Tibial artery (tissue), 4 donors: ENCODE measurements at regions not wholly inside any gene's neighbourhood (a gene's known extent, or its start where the extent isn't known, plus 50 kb on each side); places are given as distances from the start of the nearest gene placed in this dataset.

ENCODE experiments used
- DNase-seq, 2 donors: peaks; one replicate each; pipeline ENCODE4 v3.0.0-alpha.2; 2019
- H3K27ac ChIP-seq, 2 donors: fragments of 200-600 bp; sonication (generic) in 1 of 2; 1 replicate in 1 of 2; 2 replicates in 1 of 2; pipeline ENCODE4 v1.5.1; 2018 to 2019; ENCODE audit warnings: mild to moderate bottlenecking in 1 of 2
- H3K27me3 ChIP-seq, 2 donors: fragments of 200-600 bp; sonication (generic) in 1 of 2; one replicate each; pipeline versions ENCODE4 v1.5.1 to v1.6.0; 2016 to 2019
- H3K36me3 ChIP-seq, 3 donors: fragments of 200-600 bp; sonication (generic) in 2 of 3; one replicate each; pipeline ENCODE4 v1.5.1; 2016 to 2019; ENCODE audit warnings: mild to moderate bottlenecking in 2 of 3
- H3K4me1 ChIP-seq, 4 donors: fragments of 200-600 bp; sonication (generic) in 2 of 4; 1 replicate in 3 of 4; 2 replicates in 1 of 4; pipeline ENCODE4 v1.5.1; 2016 to 2019
- H3K4me3 ChIP-seq, 2 donors: fragments of 200-600 bp; sonication (generic) in 1 of 2; 1 replicate in 1 of 2; 2 replicates in 1 of 2; pipeline ENCODE4 v1.5.1; 2018 to 2019; ENCODE audit warnings: mild to moderate bottlenecking in 2 of 2
- H3K9me3 ChIP-seq, 3 donors: fragments of 200-600 bp; sonication (generic) in 1 of 3; one replicate each; pipeline ENCODE4 v1.5.1; 2016 to 2019
- intact Hi-C: fragments of 100-400 bp; cut with DNase I; formaldehyde crosslinking; loops from one replicate; pipeline ENCODE4 v1.15.0; 2023; ENCODE audit warnings: low total_unique reads
- TF ChIP-seq, protein P1 (sequence below), 2 experiments: fragments of 200-600 bp in 1 of 2; fragments of 450-650 bp in 1 of 2; IDR thresholded peaks; one replicate each; pipeline ENCODE4 v1.5.1; 2017 to 2019; ENCODE audit warnings: antibody characterized with exemption in 2 of 2, mild to moderate bottlenecking in 1 of 2, moderate library complexity in 1 of 2

DNA sequence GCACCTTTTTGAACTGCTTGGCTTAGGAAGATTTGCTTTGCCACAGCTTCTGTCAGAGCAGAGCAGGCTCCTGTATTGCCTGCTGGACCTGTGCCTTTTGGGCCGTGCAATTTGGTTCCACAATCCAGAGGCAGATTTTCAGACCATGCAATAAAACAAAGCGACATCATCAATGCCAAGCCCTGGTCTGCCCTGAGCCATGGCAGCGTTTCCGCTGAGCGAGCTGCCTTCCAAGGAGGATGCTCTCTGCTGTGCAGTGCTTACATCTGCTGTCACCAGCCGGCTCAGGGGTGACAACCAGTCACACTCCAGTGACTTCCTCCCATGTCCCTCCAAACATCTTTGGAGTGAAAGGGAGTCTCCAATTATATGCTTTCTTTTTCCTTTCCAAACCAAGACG lies 282.2 kb downstream of the CDH26 start:
- H3K36me3 ChIP-seq: no peaks in the 10 kb centered on the region
- H3K9me3 ChIP-seq: no peaks in the 10 kb centered on the region
- peaks cover 0 to 3% of the 10 kb centered on the region in 2 donors for H3K27me3 ChIP-seq
- no peak for DNase-seq
- no peak overlapping the region for H3K27ac ChIP-seq
- H3K4me3 ChIP-seq: no peak overlapping the region
- intact Hi-C loops: no loop called here
- H3K4me1 ChIP-seq: no peaks in the 10 kb centered on the region
- TF ChIP-seq, protein P1, sequence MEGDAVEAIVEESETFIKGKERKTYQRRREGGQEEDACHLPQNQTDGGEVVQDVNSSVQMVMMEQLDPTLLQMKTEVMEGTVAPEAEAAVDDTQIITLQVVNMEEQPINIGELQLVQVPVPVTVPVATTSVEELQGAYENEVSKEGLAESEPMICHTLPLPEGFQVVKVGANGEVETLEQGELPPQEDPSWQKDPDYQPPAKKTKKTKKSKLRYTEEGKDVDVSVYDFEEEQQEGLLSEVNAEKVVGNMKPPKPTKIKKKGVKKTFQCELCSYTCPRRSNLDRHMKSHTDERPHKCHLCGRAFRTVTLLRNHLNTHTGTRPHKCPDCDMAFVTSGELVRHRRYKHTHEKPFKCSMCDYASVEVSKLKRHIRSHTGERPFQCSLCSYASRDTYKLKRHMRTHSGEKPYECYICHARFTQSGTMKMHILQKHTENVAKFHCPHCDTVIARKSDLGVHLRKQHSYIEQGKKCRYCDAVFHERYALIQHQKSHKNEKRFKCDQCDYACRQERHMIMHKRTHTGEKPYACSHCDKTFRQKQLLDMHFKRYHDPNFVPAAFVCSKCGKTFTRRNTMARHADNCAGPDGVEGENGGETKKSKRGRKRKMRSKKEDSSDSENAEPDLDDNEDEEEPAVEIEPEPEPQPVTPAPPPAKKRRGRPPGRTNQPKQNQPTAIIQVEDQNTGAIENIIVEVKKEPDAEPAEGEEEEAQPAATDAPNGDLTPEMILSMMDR (IDR thresholded peaks at IDR 0.05): no peak

DNA sequence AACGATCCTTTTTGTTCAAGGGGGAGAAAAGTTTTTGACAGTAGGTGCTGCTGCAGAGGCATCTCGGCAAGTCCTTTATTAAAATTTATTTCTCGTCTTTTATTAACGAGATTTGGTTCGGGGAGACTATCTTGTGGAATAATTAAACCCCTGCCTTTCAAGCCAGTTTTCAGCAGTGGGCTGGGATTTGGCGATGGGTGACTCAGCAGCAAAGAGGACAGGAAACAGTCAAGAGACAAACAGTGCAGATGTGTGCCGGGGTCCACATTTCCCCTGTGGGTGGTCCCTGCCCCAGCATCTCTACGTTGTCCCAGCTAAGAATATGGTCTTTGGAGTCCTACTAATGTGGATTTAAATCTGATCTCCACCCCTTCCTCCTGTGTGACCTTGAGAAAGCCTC lies 282.8 kb downstream of the CDH26 start:
- no peaks in the 10 kb centered on the region for H3K9me3 ChIP-seq
- DNase-seq: no peak
- H3K27ac ChIP-seq: no peak overlapping the region
- H3K36me3 ChIP-seq: no peaks in the 10 kb centered on the region
- no peaks in the 10 kb centered on the region for H3K4me1 ChIP-seq
- TF ChIP-seq, protein P1 (IDR thresholded peaks at IDR 0.05): no peak
- intact Hi-C loops: no loop called here
- H3K4me3 ChIP-seq: no peak overlapping the region
- H3K27me3 ChIP-seq: peaks cover 0 to 3% of the 10 kb centered on the region in 2 donors

DNA sequence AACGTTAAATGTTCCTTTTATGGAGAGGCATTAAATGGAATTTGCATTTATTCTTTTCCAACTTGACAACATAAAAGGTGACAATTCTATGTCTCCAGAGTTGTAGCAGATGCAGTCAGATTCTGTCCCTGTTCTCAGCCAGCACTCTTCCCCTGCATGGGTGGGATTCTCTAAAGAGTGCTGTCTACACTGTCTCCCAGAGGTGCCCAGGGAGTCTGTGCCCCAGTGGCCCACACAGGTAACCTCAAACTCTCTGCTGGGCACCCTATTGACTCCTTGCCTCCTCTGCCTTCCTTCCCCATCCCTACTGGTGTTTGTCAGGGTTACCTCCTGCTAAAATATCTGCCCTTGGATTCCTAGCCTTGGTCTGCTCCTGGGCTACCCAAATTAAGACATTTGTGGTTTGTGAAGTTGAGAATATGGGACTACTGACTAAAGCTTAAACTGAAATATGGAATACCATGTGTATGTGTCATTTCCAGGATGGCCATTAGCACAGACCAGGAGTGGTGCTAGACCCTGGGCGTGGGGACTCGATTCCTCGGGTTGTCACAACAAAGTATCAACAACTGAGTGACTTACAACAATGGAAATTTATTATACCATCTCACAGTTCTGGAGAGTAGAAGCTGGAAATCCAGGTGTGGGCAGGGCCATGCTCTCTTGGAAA lies 284.7 kb downstream of the CDH26 start:
- Histone ChIP-seq H3K4me3 (no peak overlapping the region), H3K27ac (no peak overlapping the region), H3K9me3 (no peaks in the 10 kb centered on the region), H3K36me3 (no peaks in the 10 kb centered on the region), H3K4me1 (no peaks in the 10 kb centered on the region), H3K27me3 (peaks cover 0 to 3% of the 10 kb centered on the region in 2 donors)
- intact Hi-C loops: no loop called here
- TF ChIP-seq, protein P1 (IDR thresholded peaks at IDR 0.05): no peak
- no peak for DNase-seq

DNA sequence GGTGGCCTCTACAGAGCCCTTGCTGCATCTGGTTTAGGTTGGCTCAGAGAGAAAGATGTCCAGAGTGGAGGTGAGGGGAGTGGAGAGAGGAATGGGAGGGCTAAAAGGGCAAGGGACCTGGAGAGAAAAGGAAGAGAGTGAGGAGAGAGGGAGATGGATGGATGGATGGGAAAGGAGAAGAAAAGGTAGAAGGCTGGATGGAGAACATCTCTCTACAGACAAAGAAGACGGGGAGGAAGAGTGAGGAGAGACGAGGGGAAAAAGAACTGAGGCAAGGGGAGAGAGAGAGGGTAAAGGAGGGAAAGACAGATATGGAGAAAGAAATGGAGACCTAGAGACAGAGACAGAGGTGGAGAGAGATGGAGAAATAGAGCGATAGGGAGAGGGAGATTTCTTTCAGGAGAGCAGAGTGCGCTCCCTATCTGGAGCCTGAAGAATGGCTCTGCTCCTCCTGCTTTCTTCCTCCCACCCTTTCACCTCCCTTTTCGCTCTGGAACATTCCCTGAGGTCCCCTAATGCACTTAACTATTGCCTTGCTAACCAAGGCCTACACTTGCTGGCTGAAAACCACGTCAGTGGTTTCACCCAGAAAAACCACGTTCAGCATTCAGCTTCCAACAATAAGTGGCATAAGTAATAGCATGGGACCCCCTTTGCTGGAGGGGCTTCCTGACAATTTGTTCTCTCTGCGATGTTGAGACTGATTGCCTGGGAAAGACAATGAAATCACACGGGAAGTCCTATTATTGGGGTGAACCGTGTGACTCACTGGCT lies 286.3 kb downstream of the CDH26 start:
- no peak overlapping the region for H3K27ac ChIP-seq
- no peaks in the 10 kb centered on the region for H3K27me3 ChIP-seq
- TF ChIP-seq, protein P1 (IDR thresholded peaks at IDR 0.05): no peak
- H3K36me3 ChIP-seq: no peaks in the 10 kb centered on the region
- H3K4me1 ChIP-seq: no peaks in the 10 kb centered on the region
- DNase-seq: no peak
- no peak overlapping the region for H3K4me3 ChIP-seq
- intact Hi-C loops: no loop called here
- H3K9me3 ChIP-seq: no peaks in the 10 kb centered on the region

DNA sequence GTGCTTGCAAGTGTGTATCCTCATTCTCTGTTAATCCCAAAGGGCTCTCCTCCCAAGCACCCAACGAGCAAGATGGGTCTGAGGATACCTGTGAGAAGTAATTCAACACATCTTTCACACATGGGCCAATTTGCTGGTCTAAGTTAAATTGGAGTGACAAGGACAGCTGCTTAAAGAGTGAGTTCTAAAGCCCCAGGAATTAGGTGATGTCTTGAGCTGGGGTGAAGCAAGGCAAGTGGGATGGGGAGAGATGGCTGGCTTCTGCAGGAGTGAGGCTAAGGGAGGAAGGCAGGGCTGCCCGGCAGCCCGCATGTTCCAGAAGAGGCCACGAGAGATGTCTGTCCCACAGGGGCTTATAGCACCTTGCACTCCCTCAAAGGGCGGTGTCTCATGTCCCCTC lies 288.5 kb downstream of the CDH26 start:
- Histone ChIP-seq H3K9me3 (no peaks in the 10 kb centered on the region), H3K36me3 (no peaks in the 10 kb centered on the region), H3K4me1 (no peaks in the 10 kb centered on the region), H3K27ac (no peak overlapping the region), H3K4me3 (no peak overlapping the region), H3K27me3 (no peaks in the 10 kb centered on the region)
- intact Hi-C loops: no loop called here
- TF ChIP-seq, protein P1 (IDR thresholded peaks at IDR 0.05): no peak
- DNase-seq: no peak
